HepG2 (cell line): ENCODE measurements at regions not wholly inside any gene's neighbourhood (a gene's known extent, or its start where the extent isn't known, plus 50 kb on each side); places are given as distances from the start of the nearest gene placed in this dataset.

ENCODE experiments used
- BRCA1 ChIP-seq: sonication (generic); formaldehyde crosslinking; IDR thresholded peaks from 2 replicates; pipeline ENCODE4 v1.4.0; 2020; ENCODE audit warnings: missing genetic modification reagents
- FOXK2 ChIP-seq: fragments of 450-650 bp; IDR thresholded peaks from 2 replicates; pipeline ENCODE4 v1.6.1; 2016
- PLRG1 ChIP-seq: fragments of 450-650 bp; conservative IDR thresholded peaks from 2 replicates; pipeline ENCODE4 v1.6.1; 2016
- POLR2AphosphoS5 ChIP-seq: IDR thresholded peaks from 2 replicates; pipeline ENCODE4 v1.6.1; 2012; ENCODE audit warnings: low read depth, low read length
- TAF1 ChIP-seq: sonication (generic); formaldehyde crosslinking; IDR thresholded peaks from 2 replicates; pipeline ENCODE4 v1.4.0; 2020; ENCODE audit warnings: missing genetic modification reagents
- ZFP37 ChIP-seq: sonication (generic); formaldehyde crosslinking; IDR thresholded peaks from 2 replicates; pipeline ENCODE4 v1.4.0; 2020; ENCODE audit warnings: missing genetic modification reagents, borderline replicate concordance
- ZFP41 ChIP-seq: sonication (generic); formaldehyde crosslinking; IDR thresholded peaks from 2 replicates; pipeline ENCODE4 v1.4.0; 2020; ENCODE audit warnings: mild to moderate bottlenecking, missing genetic modification reagents, borderline replicate concordance
- ZNF670 ChIP-seq: sonication (generic); formaldehyde crosslinking; IDR thresholded peaks from 2 replicates; pipeline ENCODE4 v1.8.0; 2022; ENCODE audit warnings: mild to moderate bottlenecking, missing genetic modification reagents, borderline replicate concordance
- TF ChIP-seq, protein P1 (sequence below): sonication (generic); formaldehyde crosslinking; IDR thresholded peaks from 2 replicates; pipeline ENCODE4 v1.8.0; 2022; ENCODE audit warnings: missing genetic modification reagents, low read depth, mild to moderate bottlenecking, borderline replicate concordance

DNA sequence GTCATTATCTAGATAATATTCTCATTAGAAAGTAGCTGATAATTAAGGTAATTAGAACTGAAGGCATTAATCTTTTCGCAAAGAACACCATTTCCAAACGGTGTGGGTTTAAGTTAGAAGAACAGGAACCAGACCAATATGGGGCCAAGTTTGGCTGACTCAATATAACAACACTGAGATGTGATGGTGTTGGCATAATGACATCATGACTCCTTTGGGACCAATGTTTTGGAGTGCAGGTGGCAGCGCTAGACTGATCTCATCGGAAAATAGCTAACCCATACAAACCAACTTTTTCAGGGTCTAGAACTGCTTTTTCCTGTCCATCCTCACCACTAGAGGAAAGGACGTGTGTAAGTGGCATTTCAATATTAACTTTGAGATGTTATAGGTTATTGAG, 1171.7 kb upstream of the ZEB2 start:
- TF ChIP-seq ZFP37 = no peak
- no peak for TF ChIP-seq POLR2AphosphoS5
- no peak for TF ChIP-seq ZFP41 (CRISPR knock-in tag)
- no peak for TF ChIP-seq TAF1 (CRISPR knock-in tag)
- TF ChIP-seq BRCA1 (CRISPR knock-in tag) = no peak
- no peak for TF ChIP-seq PLRG1
- TF ChIP-seq, protein P1, sequence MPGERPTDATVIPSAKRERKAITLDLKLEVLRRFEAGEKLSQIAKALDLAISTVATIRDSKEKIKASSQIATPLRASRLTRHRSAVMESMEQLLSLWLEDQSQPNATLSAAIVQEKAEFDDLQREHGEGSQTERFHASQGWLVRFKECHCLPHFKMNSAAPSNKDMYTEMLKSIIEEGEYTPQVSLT = no peak
- TF ChIP-seq FOXK2 = no peak
- TF ChIP-seq ZNF670 (CRISPR knock-in tag) = no peak
